ENCODE measurements at regions not wholly inside any gene's neighbourhood (a gene's known extent, or its start where the extent isn't known, plus 50 kb on each side); places are given as distances from the start of the nearest gene placed in this dataset.

DNA sequence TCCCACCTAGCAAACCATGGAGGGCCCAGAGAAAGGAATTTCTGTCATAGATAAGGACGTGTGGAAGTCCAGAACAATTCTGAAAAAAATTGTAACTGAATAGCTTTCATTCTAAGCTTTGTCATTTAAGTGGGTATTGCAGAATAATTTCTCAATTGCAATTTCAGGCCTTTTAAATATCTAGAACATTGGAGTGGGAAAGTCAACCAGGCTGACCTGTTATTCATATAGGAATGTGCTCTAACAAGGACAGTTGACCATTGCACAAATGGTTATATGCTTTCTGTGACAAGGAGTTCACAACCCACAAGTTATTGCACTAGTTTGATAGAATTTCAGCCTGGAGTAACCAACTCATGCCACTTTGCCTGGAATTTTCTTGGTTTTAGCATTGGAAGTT is 53.4 kb upstream of the OLIG3 start:
- H3K4me1 ChIP-seq (ENCODE audit: control insufficient read depth in 1 of 2, insufficient read depth in 2 of 2, low read depth in 1 of 2, low read length in 1 of 2) = no peaks in the 10 kb centered on the region
- no peaks in the 10 kb centered on the region for H4K20me1 ChIP-seq (ENCODE audit: insufficient read depth)
- TF ChIP-seq, protein P1, sequence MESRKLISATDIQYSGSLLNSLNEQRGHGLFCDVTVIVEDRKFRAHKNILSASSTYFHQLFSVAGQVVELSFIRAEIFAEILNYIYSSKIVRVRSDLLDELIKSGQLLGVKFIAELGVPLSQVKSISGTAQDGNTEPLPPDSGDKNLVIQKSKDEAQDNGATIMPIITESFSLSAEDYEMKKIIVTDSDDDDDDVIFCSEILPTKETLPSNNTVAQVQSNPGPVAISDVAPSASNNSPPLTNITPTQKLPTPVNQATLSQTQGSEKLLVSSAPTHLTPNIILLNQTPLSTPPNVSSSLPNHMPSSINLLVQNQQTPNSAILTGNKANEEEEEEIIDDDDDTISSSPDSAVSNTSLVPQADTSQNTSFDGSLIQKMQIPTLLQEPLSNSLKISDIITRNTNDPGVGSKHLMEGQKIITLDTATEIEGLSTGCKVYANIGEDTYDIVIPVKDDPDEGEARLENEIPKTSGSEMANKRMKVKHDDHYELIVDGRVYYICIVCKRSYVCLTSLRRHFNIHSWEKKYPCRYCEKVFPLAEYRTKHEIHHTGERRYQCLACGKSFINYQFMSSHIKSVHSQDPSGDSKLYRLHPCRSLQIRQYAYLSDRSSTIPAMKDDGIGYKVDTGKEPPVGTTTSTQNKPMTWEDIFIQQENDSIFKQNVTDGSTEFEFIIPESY (IDR thresholded peaks at IDR 0.05; ENCODE audit: borderline replicate concordance, low read depth) = no peak
- no peak for TF ChIP-seq FOXJ3 (CRISPR knock-in tag; IDR thresholded peaks at IDR 0.05)
- TF ChIP-seq, protein P2, sequence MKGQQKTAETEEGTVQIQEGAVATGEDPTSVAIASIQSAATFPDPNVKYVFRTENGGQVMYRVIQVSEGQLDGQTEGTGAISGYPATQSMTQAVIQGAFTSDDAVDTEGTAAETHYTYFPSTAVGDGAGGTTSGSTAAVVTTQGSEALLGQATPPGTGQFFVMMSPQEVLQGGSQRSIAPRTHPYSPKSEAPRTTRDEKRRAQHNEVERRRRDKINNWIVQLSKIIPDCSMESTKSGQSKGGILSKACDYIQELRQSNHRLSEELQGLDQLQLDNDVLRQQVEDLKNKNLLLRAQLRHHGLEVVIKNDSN (IDR thresholded peaks at IDR 0.05; ENCODE audit: borderline replicate concordance, low read depth) = no peak
- no peak for TF ChIP-seq YY1 (IDR thresholded peaks at IDR 0.05; ENCODE audit: low read depth)
- TF ChIP-seq, protein P3, sequence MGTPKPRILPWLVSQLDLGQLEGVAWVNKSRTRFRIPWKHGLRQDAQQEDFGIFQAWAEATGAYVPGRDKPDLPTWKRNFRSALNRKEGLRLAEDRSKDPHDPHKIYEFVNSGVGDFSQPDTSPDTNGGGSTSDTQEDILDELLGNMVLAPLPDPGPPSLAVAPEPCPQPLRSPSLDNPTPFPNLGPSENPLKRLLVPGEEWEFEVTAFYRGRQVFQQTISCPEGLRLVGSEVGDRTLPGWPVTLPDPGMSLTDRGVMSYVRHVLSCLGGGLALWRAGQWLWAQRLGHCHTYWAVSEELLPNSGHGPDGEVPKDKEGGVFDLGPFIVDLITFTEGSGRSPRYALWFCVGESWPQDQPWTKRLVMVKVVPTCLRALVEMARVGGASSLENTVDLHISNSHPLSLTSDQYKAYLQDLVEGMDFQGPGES (IDR thresholded peaks at IDR 0.05; ENCODE audit: low read depth, low read length) = no peak
- TF ChIP-seq RFX5 (IDR thresholded peaks at IDR 0.05; ENCODE audit: low read length) = no peak
- no peak for TF ChIP-seq RAD21 (IDR thresholded peaks at IDR 0.05; ENCODE audit: low read length)
- no peak for TF ChIP-seq SIN3A (IDR thresholded peaks at IDR 0.05; ENCODE audit: borderline replicate concordance, low read depth, low read length)
- TF ChIP-seq, protein P4, sequence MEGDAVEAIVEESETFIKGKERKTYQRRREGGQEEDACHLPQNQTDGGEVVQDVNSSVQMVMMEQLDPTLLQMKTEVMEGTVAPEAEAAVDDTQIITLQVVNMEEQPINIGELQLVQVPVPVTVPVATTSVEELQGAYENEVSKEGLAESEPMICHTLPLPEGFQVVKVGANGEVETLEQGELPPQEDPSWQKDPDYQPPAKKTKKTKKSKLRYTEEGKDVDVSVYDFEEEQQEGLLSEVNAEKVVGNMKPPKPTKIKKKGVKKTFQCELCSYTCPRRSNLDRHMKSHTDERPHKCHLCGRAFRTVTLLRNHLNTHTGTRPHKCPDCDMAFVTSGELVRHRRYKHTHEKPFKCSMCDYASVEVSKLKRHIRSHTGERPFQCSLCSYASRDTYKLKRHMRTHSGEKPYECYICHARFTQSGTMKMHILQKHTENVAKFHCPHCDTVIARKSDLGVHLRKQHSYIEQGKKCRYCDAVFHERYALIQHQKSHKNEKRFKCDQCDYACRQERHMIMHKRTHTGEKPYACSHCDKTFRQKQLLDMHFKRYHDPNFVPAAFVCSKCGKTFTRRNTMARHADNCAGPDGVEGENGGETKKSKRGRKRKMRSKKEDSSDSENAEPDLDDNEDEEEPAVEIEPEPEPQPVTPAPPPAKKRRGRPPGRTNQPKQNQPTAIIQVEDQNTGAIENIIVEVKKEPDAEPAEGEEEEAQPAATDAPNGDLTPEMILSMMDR (IDR thresholded peaks at IDR 0.05) = no peak
- no peak for TF ChIP-seq TAF1 (IDR thresholded peaks at IDR 0.05; ENCODE audit: borderline replicate concordance, low read depth, low read length)
- no peak for TF ChIP-seq EZH2phosphoT487 (IDR thresholded peaks at IDR 0.05; ENCODE audit: borderline replicate concordance, low read depth)
- no peak for TF ChIP-seq GATA2 (CRISPR knock-in tag; IDR thresholded peaks at IDR 0.05)
- H3K27me3 ChIP-seq (ENCODE audit: insufficient read depth) = no peaks in the 10 kb centered on the region
- ChIA-PET POLR2A (no interaction called here), CTCF (interaction anchor here (1.0 kb wide), 1 partner anchor 29 kb away, joined by 4 read pairs; no protein-coding TSS in a partner anchor)
- WGBS (ENCODE audit: low lambda C conversion rate) = 0% methylated on average over 1 of the region's 1 CpG
- no peaks in the 10 kb centered on the region for H3K9me2 ChIP-seq
- H3K4me2 ChIP-seq = no peak overlapping the region
- no peak overlapping the region for H2AFZ ChIP-seq (ENCODE audit: low read depth)
- H3K4me3 ChIP-seq (ENCODE audit: low read depth in 2 of 2, low read length in 1 of 2) = no peak overlapping the region
- no peak overlapping the region for H3K27ac ChIP-seq (ENCODE audit: low read depth in 2 of 2, low read length in 1 of 2)
- no peaks in the 10 kb centered on the region for H3K9me3 ChIP-seq
- no peaks in the 10 kb centered on the region for H3F3A ChIP-seq (replicated peaks; ENCODE audit: insufficient read depth)
- H3K36me3 ChIP-seq (replicated peaks in 1 of 2; ENCODE audit: control insufficient read depth in 1 of 2, insufficient read depth in 2 of 2, low read length in 1 of 2) = no peaks in the 10 kb centered on the region
- H3K9ac ChIP-seq = no peak overlapping the region
- no peaks in the 10 kb centered on the region for H3K79me2 ChIP-seq (ENCODE audit: insufficient read depth)
- DNase-seq = no peak

Measured in SK-N-SH (cell line).